T-cell (primary cell): ENCODE measurements at regions not wholly inside any gene's neighbourhood (a gene's known extent, or its start where the extent isn't known, plus 50 kb on each side); places are given as distances from the start of the nearest gene placed in this dataset.

Experiments
- ATAC-seq, 4 experiments: fragments of 200-7000 bp in 3 of 4; fragments of 150-1000 bp in 1 of 4; cut with Tn5 transposase; replicated peaks in 1 of 4; 1 replicate in 3 of 4; 2 replicates in 1 of 4; pipeline ENCODE4 v1.10.0; 2021; ENCODE audit warnings: moderate library complexity in 3 of 4, mild to moderate bottlenecking in 2 of 4, moderate number of reproducible peaks in 1 of 4
- CTCF ChIA-PET, 2 donors: fragments of 300-600 bp; sonication (Branson Sonifier 250); formaldehyde crosslinking; loops; one replicate each; lab custom pipeline; 2022; ENCODE audit warnings: antibody characterized with exemption in 2 of 2; lab: Charles Lee
- POLR2A ChIA-PET, 2 donors: fragments of 300-600 bp; sonication (Branson Sonifier 250); formaldehyde crosslinking; loops; one replicate each; lab custom pipeline; 2022; ENCODE audit warnings: antibody characterized with exemption in 2 of 2; lab: Charles Lee
- DNase-seq, 35 experiments: peaks; one replicate each; pipeline versions ENCODE4 v3.0.0 to v3.0.0-alpha.2; 2013 to 2023
- H3K27ac ChIP-seq: one replicate; pipeline ENCODE4 v1.5.1; 2013; ENCODE audit warnings: low read length
- H3K27me3 ChIP-seq, 2 experiments: replicated peaks in 1 of 2; 1 replicate in 1 of 2; 2 replicates in 1 of 2; pipeline versions ENCODE4 v1.6.1 to v1.7.0; 2013; ENCODE audit warnings: low read length in 1 of 2, mixed read lengths in 1 of 2; ENCODE audit not compliant: control insufficient read depth in 2 of 2, insufficient read depth in 2 of 2; ENCODE audit errors: extremely low read depth in 1 of 2
- H3K36me3 ChIP-seq, 2 donors: 1 replicate in 1 of 2; 2 replicates in 1 of 2; pipeline versions ENCODE4 v1.6.1 to v1.7.0; 2013; ENCODE audit warnings: low read length in 1 of 2; ENCODE audit not compliant: control insufficient read depth in 2 of 2, insufficient read depth in 1 of 2; ENCODE audit errors: extremely low read depth in 1 of 2
- H3K4me1 ChIP-seq, 2 experiments: 1 replicate in 1 of 2; 2 replicates in 1 of 2; pipeline versions ENCODE4 v1.6.1 to v1.7.0; 2013; ENCODE audit warnings: low read length in 2 of 2, mixed read lengths in 1 of 2; ENCODE audit not compliant: insufficient read depth in 2 of 2, control insufficient read depth in 1 of 2; ENCODE audit errors: extremely low read depth in 1 of 2
- H3K4me3 ChIP-seq, 2 donors: 1 replicate in 1 of 2; 2 replicates in 1 of 2; pipeline versions ENCODE4 v1.5.1 to v1.7.0; 2013; ENCODE audit warnings: mild to moderate bottlenecking in 2 of 2, low read length in 1 of 2, moderate library complexity in 1 of 2; ENCODE audit not compliant: control insufficient read depth in 1 of 2; ENCODE audit errors: extremely low read depth in 1 of 2
- H3K9me3 ChIP-seq: 2 replicates; pipeline ENCODE4 v1.7.0; 2013
- H3K27ac Mint-ChIP-seq, 2 donors: one replicate each; pipeline ENCODE4 v1.8.0; 2020 to 2021; ENCODE audit warnings: mild to moderate bottlenecking in 2 of 2, mixed read lengths in 2 of 2
- H3K27me3 Mint-ChIP-seq, 2 donors: one replicate each; pipeline ENCODE4 v1.8.0; 2021 to 2022; ENCODE audit warnings: mixed read lengths in 2 of 2
- H3K36me3 Mint-ChIP-seq: one replicate; pipeline ENCODE4 v1.8.0; 2021; ENCODE audit warnings: mixed read lengths
- H3K4me1 Mint-ChIP-seq, 3 donors: one replicate each; pipeline ENCODE4 v1.8.0; 2020 to 2022; ENCODE audit warnings: mixed read lengths in 3 of 3, mild to moderate bottlenecking in 1 of 3
- H3K4me3 Mint-ChIP-seq, 3 donors: one replicate each; pipeline ENCODE4 v1.8.0; 2020 to 2022; ENCODE audit warnings: mild to moderate bottlenecking in 3 of 3, mixed read lengths in 3 of 3, moderate library complexity in 3 of 3
- H3K9me3 Mint-ChIP-seq, 3 donors: one replicate each; pipeline ENCODE4 v1.8.0; 2020 to 2022; ENCODE audit warnings: mixed read lengths in 3 of 3
- WGBS: methylation state at CpG from one replicate; pipeline ENCODE4 v1.1.5; 2013; ENCODE audit warnings: missing lambda C conversion rate; ENCODE audit not compliant: insufficient coverage; 5-methylcytosine and 5-hydroxymethylcytosine counted together

DNA sequence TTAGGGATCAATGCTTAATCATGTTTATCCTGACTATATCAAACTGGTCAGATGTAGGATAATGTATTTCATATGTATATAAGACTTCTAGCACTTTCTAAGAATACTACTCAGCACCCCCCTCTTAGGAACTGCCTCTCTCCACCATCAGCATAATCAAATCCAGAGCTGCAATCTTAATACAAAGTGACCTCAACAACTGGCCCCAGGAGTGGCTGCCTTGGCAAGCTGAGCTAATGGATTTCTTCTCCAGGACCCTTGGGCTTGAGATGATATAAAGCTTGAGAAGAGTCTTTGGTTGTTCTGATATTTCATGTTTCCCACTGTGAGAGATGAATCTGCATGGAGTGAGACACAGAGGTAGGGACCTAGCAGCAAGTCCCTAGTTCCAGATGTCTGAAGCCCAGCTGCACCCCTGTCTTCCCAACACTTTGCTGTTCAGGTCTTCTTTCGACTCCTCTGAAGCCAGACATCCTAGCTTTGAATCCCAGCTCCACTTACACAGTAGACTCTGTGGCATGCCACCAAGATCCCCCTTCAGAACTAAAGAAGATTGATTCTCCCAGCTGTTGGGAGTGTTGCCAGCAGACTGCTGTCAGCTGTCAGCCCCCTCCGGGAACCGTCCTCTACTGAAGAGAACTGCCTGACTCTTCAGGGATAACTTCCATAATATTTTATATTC is 309.3 kb upstream of the UBE2E2 start:
- Mint-ChIP-seq H3K27me3 (peaks cover 0 to 5% of the 10 kb centered on the region in 2 donors), H3K27ac (no peak overlapping the region), H3K9me3 (peaks cover 0 to 4% (median 2%) of the 10 kb centered on the region in 3 donors), H3K4me3 (no peak overlapping the region), H3K4me1 (no peaks in the 10 kb centered on the region), H3K36me3 (no peaks in the 10 kb centered on the region)
- no peak overlapping the region for H3K4me3 ChIP-seq
- no peaks in the 10 kb centered on the region for H3K27me3 ChIP-seq
- no peaks in the 10 kb centered on the region for H3K36me3 ChIP-seq
- no peaks in the 10 kb centered on the region for H3K9me3 ChIP-seq
- H3K27ac ChIP-seq, result no peak overlapping the region
- H3K4me1 ChIP-seq, result no peaks in the 10 kb centered on the region
- POLR2A ChIA-PET, result no interaction called here
- DNase-seq (no peak), ATAC-seq (no peak)
- WGBS, result 72% methylated on average over 3 of the region's 3 CpGs
- CTCF ChIA-PET, result no interaction called here

DNA sequence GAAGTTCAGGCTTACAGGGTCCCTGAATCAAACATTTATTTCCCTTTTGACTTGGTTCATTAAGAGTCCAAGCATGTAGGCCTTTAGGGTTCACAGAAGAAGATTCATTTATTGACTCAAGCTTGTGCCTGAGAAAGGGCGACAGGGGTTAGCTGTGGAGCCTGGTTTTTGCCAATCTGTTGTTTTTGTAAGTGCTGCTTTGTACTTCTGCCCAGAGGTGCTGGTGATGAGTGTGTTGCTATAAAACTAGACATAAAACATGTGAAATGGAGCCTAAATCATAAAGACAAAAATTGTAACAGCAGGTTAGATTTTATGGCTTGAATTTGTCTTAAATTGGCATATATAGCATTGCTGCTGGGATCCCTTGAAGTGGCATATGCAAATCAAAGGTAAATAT is 308.3 kb upstream of the UBE2E2 start:
- ATAC-seq, result no peak
- ChIA-PET POLR2A (no interaction called here), CTCF (no interaction called here)
- Mint-ChIP-seq H3K36me3 (no peaks in the 10 kb centered on the region), H3K4me1 (no peaks in the 10 kb centered on the region), H3K9me3 (peaks cover 0 to 4% (median 2%) of the 10 kb centered on the region in 3 donors), H3K4me3 (no peak overlapping the region), H3K27me3 (peaks cover 0 to 5% of the 10 kb centered on the region in 2 donors), H3K27ac (no peak overlapping the region)
- DNase-seq, result no peak
- Histone ChIP-seq H3K4me3 (no peak overlapping the region), H3K9me3 (no peaks in the 10 kb centered on the region), H3K4me1 (no peaks in the 10 kb centered on the region), H3K36me3 (no peaks in the 10 kb centered on the region), H3K27ac (no peak overlapping the region), H3K27me3 (no peaks in the 10 kb centered on the region)
- WGBS, result no CpG with 5 or more reads among the region's 1 CpG

DNA sequence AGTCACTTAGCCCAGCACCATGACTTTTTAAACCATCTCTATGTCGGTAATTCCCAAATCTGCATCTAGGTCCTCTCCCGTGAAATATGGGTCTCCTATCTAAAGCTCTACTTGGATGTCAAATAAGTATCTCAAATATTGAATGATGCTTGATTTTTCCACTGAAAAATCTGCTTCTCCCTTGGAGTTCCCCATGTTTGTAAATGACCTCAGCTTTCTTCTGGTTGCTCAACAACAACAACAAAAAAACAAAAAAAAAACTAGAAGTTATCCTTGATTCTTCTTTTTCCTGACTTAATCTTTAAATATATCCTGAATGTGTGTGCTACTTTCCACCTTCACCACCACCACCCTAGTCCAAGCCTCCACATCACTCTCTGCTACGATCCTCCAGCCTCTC is 307.5 kb upstream of the UBE2E2 start:
- H3K27ac ChIP-seq, result no peak overlapping the region
- no peaks in the 10 kb centered on the region for H3K4me1 ChIP-seq
- peaks cover 0 to 4% (median 2%) of the 10 kb centered on the region in 3 donors for H3K9me3 Mint-ChIP-seq
- no peaks in the 10 kb centered on the region for H3K4me1 Mint-ChIP-seq
- CTCF ChIA-PET, result no interaction called here
- no peak overlapping the region for H3K4me3 ChIP-seq
- no peaks in the 10 kb centered on the region for H3K36me3 ChIP-seq
- no peaks in the 10 kb centered on the region for H3K27me3 ChIP-seq
- DNase-seq (no peak), ATAC-seq (no peak)
- H3K9me3 ChIP-seq, result no peaks in the 10 kb centered on the region
- WGBS, result 75% methylated on average over 1 of the region's 3 CpGs
- POLR2A ChIA-PET, result no interaction called here
- H3K27ac Mint-ChIP-seq, result no peak overlapping the region
- H3K36me3 Mint-ChIP-seq, result no peaks in the 10 kb centered on the region
- H3K27me3 Mint-ChIP-seq, result peaks cover 0 to 5% of the 10 kb centered on the region in 2 donors
- H3K4me3 Mint-ChIP-seq, result no peak overlapping the region

DNA sequence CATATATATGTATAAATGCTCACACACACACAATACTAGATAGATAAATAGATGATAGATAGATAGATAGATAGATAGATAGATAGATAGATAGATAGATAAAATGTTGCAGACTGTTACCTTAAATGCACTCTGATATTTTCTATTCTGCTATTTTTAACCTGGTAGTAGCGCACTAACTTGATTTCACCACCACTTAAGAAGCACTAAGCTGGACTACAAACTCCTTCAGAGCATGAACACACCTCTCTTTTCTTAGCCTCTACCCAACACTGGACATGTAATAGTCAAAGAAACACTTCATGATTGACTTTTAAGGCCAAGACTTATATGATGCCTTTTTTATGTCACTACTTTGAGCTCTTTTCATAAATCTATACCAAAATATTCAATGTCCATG is 304.6 kb upstream of the UBE2E2 start:
- ATAC-seq (no peak), DNase-seq (no peak)
- Histone ChIP-seq H3K36me3 (no peaks in the 10 kb centered on the region), H3K4me1 (no peaks in the 10 kb centered on the region), H3K27me3 (no peaks in the 10 kb centered on the region), H3K4me3 (no peak overlapping the region), H3K27ac (no peak overlapping the region), H3K9me3 (no peaks in the 10 kb centered on the region)
- peaks cover 0 to 5% of the 10 kb centered on the region in 2 donors for H3K27me3 Mint-ChIP-seq
- CTCF ChIA-PET, result no interaction called here
- POLR2A ChIA-PET, result no interaction called here
- peaks cover 2 to 11% (median 4%) of the 10 kb centered on the region in 3 donors for H3K9me3 Mint-ChIP-seq
- no peaks in the 10 kb centered on the region for H3K36me3 Mint-ChIP-seq
- 100% methylated on average over 1 of the region's 1 CpG for WGBS
- H3K4me1 Mint-ChIP-seq, result no peaks in the 10 kb centered on the region
- H3K4me3 Mint-ChIP-seq, result no peak overlapping the region
- no peak overlapping the region for H3K27ac Mint-ChIP-seq

DNA sequence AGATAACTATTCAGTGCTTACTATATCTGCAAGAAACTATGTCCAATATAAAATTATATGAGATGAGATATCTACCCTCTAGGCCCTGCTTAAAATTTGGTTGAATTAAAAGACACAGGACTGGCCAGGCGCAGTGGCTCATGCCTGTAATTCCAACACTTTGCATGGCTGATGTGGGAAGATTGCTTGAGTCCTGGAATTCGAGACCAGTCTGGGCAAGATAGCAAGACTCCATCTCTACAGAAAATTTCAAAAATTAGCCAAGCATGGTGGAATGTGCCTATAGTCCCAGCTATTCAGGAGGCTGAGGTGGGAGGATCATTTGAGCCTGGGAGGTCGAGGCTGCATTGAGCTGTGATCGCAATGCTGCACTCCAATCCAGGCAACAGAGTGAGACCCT is 303.7 kb upstream of the UBE2E2 start:
- H3K36me3 ChIP-seq, result no peaks in the 10 kb centered on the region
- peaks cover 2 to 11% (median 4%) of the 10 kb centered on the region in 3 donors for H3K9me3 Mint-ChIP-seq
- ChIA-PET POLR2A (interaction anchor here in 1 of 2 donors (0.6 kb wide), 1 partner anchor 1344 kb away, joined by 6 read pairs; no protein-coding TSS in a partner anchor), CTCF (no interaction called here)
- no peaks in the 10 kb centered on the region for H3K4me1 Mint-ChIP-seq
- no peaks in the 10 kb centered on the region for H3K4me1 ChIP-seq
- DNase-seq (no peak), ATAC-seq (no peak)
- no peak overlapping the region for H3K4me3 ChIP-seq
- no peaks in the 10 kb centered on the region for H3K27me3 ChIP-seq
- no peaks in the 10 kb centered on the region for H3K9me3 ChIP-seq
- H3K36me3 Mint-ChIP-seq, result no peaks in the 10 kb centered on the region
- H3K27ac ChIP-seq, result no peak overlapping the region
- WGBS, result 57% methylated on average over 3 of the region's 4 CpGs
- H3K27me3 Mint-ChIP-seq, result peaks cover 0 to 5% of the 10 kb centered on the region in 2 donors
- H3K27ac Mint-ChIP-seq, result no peak overlapping the region
- H3K4me3 Mint-ChIP-seq, result no peak overlapping the region

DNA sequence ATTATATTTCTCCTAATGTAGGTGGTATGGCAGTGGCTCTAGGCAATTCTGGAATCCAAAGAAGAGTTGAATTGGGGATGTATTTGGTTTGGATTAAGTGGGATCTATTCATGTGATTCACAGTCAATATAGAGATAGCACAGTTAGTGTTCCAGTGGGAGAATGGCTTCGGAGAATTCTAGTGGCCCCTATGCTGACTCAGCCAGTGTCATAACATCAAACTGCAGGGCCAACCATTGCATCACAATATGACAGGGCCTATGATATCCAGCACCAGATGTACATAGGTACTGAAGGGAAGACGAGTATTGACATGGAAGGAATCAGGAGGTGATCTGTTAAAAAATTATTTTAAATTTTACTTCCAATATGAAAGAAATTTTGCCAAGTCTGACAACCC is 302.8 kb upstream of the UBE2E2 start:
- Mint-ChIP-seq H3K36me3 (no peaks in the 10 kb centered on the region), H3K27me3 (peaks cover 0 to 5% of the 10 kb centered on the region in 2 donors), H3K27ac (no peak overlapping the region), H3K4me1 (no peaks in the 10 kb centered on the region), H3K9me3 (peaks cover 0 to 11% (median 4%) of the 10 kb centered on the region in 3 donors), H3K4me3 (no peak overlapping the region)
- ATAC-seq, result no peak
- Histone ChIP-seq H3K36me3 (no peaks in the 10 kb centered on the region), H3K27me3 (no peaks in the 10 kb centered on the region), H3K4me3 (no peak overlapping the region), H3K4me1 (no peaks in the 10 kb centered on the region), H3K27ac (no peak overlapping the region), H3K9me3 (no peaks in the 10 kb centered on the region)
- CTCF ChIA-PET, result no interaction called here
- WGBS, result no CpG with 5 or more reads among the region's 2 CpGs
- POLR2A ChIA-PET, result no interaction called here
- no peak for DNase-seq

DNA sequence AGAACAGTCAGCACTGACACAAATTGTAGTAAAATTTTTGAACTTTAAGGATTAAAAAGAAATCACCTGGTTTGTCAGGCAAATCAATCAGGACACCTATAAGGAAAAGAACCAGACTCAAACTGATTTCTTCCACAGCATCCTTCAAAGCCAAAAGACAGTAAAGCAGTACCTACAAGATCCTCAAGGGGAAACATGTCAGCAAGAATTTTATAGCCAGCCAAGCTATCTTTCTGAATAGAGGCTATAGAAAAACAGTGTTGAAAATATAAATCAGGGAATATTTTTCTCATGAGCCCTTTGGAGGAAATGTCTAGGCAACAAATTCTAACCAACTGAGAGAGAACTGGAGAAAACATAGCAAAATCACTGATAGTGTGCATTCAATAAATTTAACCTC is 301.4 kb upstream of the UBE2E2 start:
- no peak overlapping the region for H3K27ac ChIP-seq
- H3K27me3 ChIP-seq, result no peaks in the 10 kb centered on the region
- no peaks in the 10 kb centered on the region for H3K4me1 ChIP-seq
- H3K36me3 Mint-ChIP-seq, result no peaks in the 10 kb centered on the region
- no peak for DNase-seq
- no peak for ATAC-seq
- H3K27me3 Mint-ChIP-seq, result no peaks in the 10 kb centered on the region
- no peak overlapping the region for H3K4me3 ChIP-seq
- H3K9me3 ChIP-seq, result no peaks in the 10 kb centered on the region
- H3K27ac Mint-ChIP-seq, result no peak overlapping the region
- ChIA-PET POLR2A (no interaction called here), CTCF (no interaction called here)
- H3K4me3 Mint-ChIP-seq, result no peak overlapping the region
- H3K9me3 Mint-ChIP-seq, result peaks cover 0 to 11% (median 4%) of the 10 kb centered on the region in 3 donors
- no peaks in the 10 kb centered on the region for H3K36me3 ChIP-seq
- no peaks in the 10 kb centered on the region for H3K4me1 Mint-ChIP-seq
